Retina (tissue), 1 donor: ENCODE measurements at regions not wholly inside any gene's neighbourhood (a gene's known extent, or its start where the extent isn't known, plus 50 kb on each side); places are given as distances from the start of the nearest gene placed in this dataset.

ENCODE experiments used
- DNase-seq: peaks from one replicate; pipeline ENCODE4 v3.0.0-alpha.2; 2016

DNA sequence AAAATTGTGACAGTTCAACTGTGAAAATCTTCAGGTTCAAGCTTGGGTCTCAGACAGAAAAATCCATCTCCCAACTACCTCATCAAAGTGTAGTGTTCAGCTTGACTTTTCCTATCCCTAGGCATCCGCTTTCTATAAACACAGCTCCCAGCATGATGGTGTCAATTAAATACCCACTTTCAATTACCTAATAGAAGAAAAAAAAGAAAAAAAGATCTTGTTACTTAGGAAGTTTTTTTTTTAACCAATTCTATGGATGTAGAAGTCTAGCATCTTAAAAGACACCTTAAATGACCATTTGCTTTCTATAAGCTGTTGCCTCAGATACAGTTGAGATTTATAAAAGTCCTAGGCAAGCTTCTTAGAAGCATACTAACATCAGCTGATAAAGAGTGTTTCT, 244.1 kb upstream of the MTNR1B start:
- DNase-seq, result no peak

DNA sequence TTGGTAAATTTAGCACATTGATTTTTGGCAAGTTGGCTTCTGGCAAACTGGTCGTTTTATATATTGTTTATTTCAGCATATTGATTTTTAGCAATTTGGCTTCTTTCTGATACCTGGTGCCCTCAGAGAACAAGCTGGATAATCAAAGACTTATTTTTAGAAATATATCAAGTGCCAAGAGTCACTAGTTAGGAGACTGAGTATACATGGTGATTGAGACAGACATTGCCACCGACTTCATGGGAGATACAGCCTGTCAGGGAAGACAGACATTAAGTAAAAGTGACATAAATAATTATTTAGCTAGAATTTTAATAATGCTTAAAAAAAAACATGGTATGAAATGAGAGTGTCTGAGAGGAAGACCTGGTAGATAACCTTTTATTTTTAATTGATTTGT, 242.3 kb upstream of the MTNR1B start:
- DNase-seq, result no peak

DNA sequence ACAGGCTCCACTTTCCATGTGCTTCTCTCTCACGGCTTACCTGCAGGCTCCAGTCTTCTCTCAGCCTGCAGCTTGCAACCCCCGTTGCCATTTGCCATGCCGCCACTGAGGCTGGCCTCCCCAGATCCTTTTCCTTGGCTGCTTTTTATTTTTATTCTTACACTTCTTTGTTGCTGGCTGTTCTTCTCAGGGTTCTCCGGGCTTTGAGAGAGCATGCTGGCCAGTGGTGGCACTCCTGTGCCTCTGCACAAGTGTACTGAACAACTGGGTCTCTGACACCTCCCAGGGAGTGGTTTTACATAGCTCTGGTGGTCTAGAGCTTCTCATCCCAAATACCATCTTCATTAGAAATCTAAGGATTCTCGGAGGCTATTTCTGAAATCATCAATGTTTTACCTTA, 241.7 kb upstream of the MTNR1B start:
- DNase-seq, result no peak

- no peak for DNase-seq
These were observed 240.8 kb upstream of the MTNR1B start for GRCh38 chr11:92728628-92729027.

DNA sequence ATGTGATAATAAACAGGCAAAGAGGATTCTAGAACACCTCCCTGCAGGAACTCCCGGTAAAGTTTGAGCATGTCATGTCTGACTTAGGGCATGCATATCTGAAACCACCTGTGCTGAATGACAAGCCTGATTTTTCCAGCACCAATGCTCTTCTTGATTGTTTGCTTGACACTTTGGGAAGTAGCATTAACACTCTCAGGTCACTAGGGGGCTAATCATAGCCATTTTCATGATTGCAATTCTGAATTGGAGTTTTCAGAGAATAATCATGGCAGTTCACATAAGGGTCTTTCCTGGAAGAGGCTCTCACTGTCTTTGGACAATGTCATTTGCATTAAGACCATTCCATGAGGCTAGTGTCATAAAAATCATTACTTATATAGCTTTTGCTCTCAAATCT, 234.4 kb upstream of the MTNR1B start:
- DNase-seq, result no peak

GRCh38 chr11:92738276-92738675, 231.2 kb upstream of the MTNR1B start:
- DNase-seq, result no peak

- no peak for DNase-seq
These were observed 230.4 kb upstream of the MTNR1B start for GRCh38 chr11:92739041-92739440.

GRCh38 chr11:92739491-92739890, 230.0 kb upstream of the MTNR1B start:
- DNase-seq, result no peak

DNA sequence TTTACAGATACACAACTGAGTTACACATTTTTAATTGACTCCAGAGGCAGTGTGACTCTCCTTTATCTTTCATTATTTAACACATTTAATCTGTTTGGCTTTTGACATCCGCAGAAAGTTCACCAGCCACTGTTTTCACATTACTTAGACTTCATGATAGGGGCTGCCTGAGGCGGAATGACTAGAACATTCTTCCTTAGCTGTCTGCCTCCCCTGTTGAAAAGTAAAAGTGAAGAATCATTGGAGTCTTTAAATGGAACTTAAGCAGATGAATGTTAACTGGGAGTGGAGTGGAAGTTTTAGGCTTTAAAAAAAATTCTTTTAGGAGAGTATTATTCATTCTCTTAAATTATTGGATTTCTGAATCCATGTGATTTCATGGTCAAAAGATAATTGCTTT, 229.2 kb upstream of the MTNR1B start:
- DNase-seq, result no peak

DNA sequence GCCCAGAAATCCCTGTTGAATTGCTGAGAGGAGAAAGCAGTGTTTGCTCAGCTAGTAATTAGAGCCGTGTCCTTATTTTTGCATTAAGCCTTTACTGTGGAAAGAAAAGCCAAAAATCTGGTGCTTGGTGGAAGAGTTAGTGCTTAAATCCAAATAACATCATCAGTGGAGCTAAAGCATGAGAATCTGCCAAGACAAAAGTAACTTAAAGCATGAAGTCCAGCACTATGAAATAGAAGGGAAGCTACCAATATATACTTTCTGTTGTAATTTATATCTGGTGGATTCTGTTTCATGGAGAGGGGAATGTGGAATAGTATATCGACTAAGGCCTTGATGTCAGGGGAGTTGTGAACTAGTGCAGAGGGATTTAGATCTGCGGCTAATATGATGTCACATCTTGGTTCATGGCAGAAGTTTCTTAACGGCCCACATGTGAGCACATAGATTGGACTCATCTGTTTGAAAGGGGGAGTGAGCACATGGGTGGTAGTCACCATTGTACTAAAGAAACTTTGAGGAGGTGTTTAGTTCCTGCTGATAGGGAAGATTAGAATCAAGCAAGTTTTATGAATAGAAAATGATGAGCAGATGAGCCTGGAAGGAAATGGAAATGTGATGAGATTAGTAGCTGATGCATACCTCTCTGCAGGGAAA, 224.4 kb upstream of the MTNR1B start:
- DNase-seq, result no peak

DNA sequence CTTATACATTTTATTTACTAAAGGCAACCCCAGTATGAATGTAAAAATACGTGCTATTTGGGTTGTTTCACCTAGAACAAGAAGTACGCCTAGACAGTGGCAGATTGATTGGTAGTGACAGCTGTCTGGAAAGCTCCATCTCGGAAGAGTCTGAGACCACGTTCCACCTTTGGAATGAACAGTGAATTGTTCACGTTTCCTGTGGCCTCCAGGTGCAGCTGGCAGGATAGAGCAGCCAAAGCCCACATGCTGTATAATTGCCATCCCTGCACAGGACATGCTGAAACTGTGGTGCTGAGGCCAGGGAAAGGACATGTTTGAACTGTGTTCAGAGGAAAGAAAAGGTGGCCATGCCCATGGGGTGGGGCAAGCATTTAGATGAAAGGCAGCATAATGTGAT, 218.7 kb upstream of the MTNR1B start:
- no peak for DNase-seq

DNA sequence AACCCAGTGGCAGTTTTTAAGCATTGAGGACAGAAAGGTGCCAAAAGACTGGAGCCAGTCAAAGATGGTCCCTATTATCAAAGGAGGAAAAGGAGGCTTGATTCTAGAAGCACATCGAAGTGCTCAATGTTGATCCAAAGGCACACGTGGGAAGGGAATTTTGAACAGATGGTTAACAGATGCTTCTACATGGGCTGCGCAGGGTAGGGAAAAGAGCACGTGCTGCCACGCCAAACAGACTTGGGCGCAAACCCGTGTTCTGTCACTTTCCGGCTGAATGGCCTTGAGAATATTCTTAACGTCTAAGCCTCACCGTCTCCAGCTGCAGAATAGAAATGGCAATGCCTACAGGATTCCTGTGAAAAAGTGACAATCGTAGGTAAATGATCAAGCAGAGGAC, 217.9 kb upstream of the MTNR1B start:
- no peak for DNase-seq

GRCh38 chr11:92752122-92752521, 217.3 kb upstream of the MTNR1B start:
- no peak for DNase-seq

GRCh38 chr11:92753161-92753560, 216.3 kb upstream of the MTNR1B start:
- DNase-seq, result no peak

DNA sequence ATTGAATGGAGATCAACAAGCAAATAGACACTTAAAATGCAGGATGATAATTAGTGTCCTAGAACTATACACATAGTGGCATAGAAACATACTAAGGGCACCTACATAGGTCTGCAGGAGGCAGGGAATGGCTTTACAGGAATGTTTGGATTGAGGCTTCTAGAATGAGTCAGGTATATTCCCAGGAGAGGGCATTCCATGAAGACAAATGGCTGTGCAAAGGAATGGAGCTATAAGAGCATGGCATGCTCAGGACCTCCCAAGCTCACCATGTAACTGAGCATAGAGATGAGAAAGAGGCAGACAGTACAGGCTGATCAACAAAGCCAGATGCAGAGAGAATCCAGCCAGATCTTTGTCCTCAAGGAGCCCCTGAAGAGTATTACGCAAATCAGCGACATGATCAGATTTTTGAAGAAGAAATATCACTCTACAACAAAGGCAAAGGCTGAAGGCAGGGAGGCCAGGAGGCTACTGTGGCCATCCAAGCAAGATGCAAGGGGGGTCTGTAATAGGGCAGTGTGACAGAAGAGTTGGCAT, 211.1 kb upstream of the MTNR1B start:
- no peak for DNase-seq

GRCh38 chr11:92759571-92760214, 209.8 kb upstream of the MTNR1B start:
- DNase-seq, result no peak

DNA sequence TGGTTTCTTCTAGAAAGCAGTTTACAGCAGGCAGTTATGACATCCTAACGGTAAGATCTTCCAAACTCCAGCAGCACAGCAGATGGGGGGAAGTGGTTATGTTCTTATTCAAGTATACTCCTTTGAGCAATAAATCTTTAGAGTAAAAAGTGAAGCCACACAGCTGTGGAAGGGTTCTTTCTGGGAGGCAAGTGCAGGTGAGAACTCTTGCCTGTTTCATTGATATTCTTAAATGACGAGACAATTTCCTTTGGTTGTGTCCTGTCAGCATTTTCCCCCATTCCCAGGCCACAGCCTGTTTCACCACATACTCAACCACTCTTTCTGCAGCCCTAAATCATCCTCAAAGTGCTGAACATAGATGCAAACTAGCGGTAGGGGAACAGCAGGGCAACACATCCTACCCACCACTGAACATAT, 207.3 kb upstream of the MTNR1B start:
- DNase-seq, result no peak

GRCh38 chr11:92763336-92763735, 206.1 kb upstream of the MTNR1B start:
- no peak for DNase-seq

DNA sequence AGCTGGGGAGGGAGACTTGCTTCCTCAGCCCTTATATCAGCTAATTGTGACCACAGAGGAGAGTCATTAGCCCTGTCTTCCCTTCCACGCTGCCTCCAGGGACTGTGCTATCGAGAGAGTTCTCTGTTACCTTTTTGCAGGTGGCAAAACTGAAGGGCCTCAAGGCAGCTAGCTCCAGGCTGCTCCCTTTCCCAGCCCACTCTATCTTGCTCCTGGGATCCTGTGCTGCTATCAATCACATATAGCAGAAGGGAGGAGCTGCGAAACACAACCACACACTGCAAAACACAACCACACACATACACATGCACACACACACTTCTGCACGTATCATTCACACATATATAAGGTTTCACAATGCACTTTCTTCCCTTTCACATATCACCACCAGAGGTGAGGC, 205.3 kb upstream of the MTNR1B start:
- no peak for DNase-seq

- DNase-seq, result no peak
These were observed 204.2 kb upstream of the MTNR1B start for GRCh38 chr11:92765082-92765840.

- no peak for DNase-seq
These were observed 203.5 kb upstream of the MTNR1B start for GRCh38 chr11:92765965-92766371.

GRCh38 chr11:92766698-92767097, 202.8 kb upstream of the MTNR1B start:
- no peak for DNase-seq

DNA sequence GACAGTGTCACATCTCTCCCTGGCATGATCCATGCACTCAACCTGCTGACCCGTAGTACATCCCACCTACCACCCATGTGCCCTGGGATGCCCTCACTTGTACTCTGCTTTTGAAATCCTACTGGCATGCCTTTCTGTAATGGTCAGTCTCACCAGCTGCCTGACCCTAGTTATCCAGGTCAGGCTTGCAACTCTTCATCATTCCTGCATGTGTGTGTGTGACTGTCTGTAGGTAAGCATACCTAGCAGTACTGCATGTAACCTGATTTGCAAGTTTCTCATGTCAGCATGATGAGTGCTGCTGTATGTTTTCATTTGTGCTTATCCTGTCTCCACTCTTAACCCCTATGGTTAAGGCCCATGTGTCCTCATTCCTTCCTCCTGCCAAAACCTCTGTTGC, 202.0 kb upstream of the MTNR1B start:
- no peak for DNase-seq
